ENCODE measurements at regions not wholly inside any gene's neighbourhood (a gene's known extent, or its start where the extent isn't known, plus 50 kb on each side); places are given as distances from the start of the nearest gene placed in this dataset.
"Not testable (repeated sequence)": the region's sequence is repeated elsewhere in the genome, so short reads cannot be mapped to it uniquely, and the experiment has no call there.

GRCh38 chr5:122600924-122601323 lies 174.0 kb upstream of the SNX2 start:
- DNase-seq, result no peak

GRCh38 chr5:122602700-122603099 lies 172.2 kb upstream of the SNX2 start:
- no peak for DNase-seq

GRCh38 chr5:122605236-122605635 lies 169.6 kb upstream of the SNX2 start:
- DNase-seq, result no peak

GRCh38 chr5:122607818-122608217 lies 167.1 kb upstream of the SNX2 start:
- no peak for DNase-seq

- DNase-seq, result no peak
Measured at GRCh38 chr5:122608222-122608621, 166.7 kb upstream of the SNX2 start.

GRCh38 chr5:122611406-122611805 lies 163.5 kb upstream of the SNX2 start:
- no peak for DNase-seq

GRCh38 chr5:122612901-122613300 lies 162.0 kb upstream of the SNX2 start:
- no peak for DNase-seq

GRCh38 chr5:122615146-122615545 lies 159.7 kb upstream of the SNX2 start:
- no peak for DNase-seq

- DNase-seq, result no peak
Measured at GRCh38 chr5:122615832-122616231, 159.0 kb upstream of the SNX2 start.

- not testable (repeated sequence) for DNase-seq
Measured at GRCh38 chr5:122618046-122618445, 156.8 kb upstream of the SNX2 start.

GRCh38 chr5:122620768-122621167 lies 154.1 kb upstream of the SNX2 start:
- DNase-seq, result not testable (repeated sequence)

- not testable (repeated sequence) for DNase-seq
Measured at GRCh38 chr5:122628714-122629113, 146.2 kb upstream of the SNX2 start.

- DNase-seq, result no peak
Measured at GRCh38 chr5:122629121-122629677, 145.7 kb upstream of the SNX2 start.

GRCh38 chr5:122638581-122638980 lies 136.3 kb upstream of the SNX2 start:
- DNase-seq, result no peak

GRCh38 chr5:122639033-122639432 lies 135.8 kb upstream of the SNX2 start:
- no peak for DNase-seq

- no peak for DNase-seq
Measured at GRCh38 chr5:122639864-122640263, 135.0 kb upstream of the SNX2 start.

- no peak for DNase-seq
Measured at GRCh38 chr5:122649080-122649479, 125.8 kb upstream of the SNX2 start.

GRCh38 chr5:122653087-122654017 lies 121.5 kb upstream of the SNX2 start:
- DNase-seq, result no peak

GRCh38 chr5:122656160-122656559 lies 118.7 kb upstream of the SNX2 start:
- no peak for DNase-seq

- no peak for DNase-seq
Measured at GRCh38 chr5:122656577-122656976, 118.3 kb upstream of the SNX2 start.

- DNase-seq, result no peak
Measured at GRCh38 chr5:122661496-122662180, 113.2 kb upstream of the SNX2 start.

- DNase-seq, result no peak
Measured at GRCh38 chr5:122665051-122665450, 109.8 kb upstream of the SNX2 start.

- DNase-seq, result no peak
Measured at GRCh38 chr5:122668552-122668951, 106.3 kb upstream of the SNX2 start.

All from hypothalamus (tissue), 51 donors.